BLaER1 treated with 17β-estradiol and CSF1 and Interleukin-3, amounts not matched to agents 10 nM and 100 nM (cell line): ENCODE measurements at regions not wholly inside any gene's neighbourhood (a gene's known extent, or its start where the extent isn't known, plus 50 kb on each side); places are given as distances from the start of the nearest gene placed in this dataset.

ENCODE experiments used
- H3K27ac ChIP-seq, 11 experiments: shearing (Covaris generic); formaldehyde crosslinking; 2 replicates each; pipeline ENCODE4 v1.8.1; 2022
- H3K27me3 ChIP-seq, 11 experiments: shearing (Covaris generic); formaldehyde crosslinking; 2 replicates each; pipeline ENCODE4 v1.8.1; 2022
- H3K36me3 ChIP-seq, 11 experiments: shearing (Covaris generic); formaldehyde crosslinking; 2 replicates each; pipeline ENCODE4 v1.8.1; 2022
- H3K4me1 ChIP-seq, 10 experiments: shearing (Covaris generic); formaldehyde crosslinking; 2 replicates each; pipeline ENCODE4 v1.8.1; 2022
- H3K4me2 ChIP-seq, 11 experiments: shearing (Covaris generic); formaldehyde crosslinking; 2 replicates each; pipeline ENCODE4 v1.8.1; 2022
- H3K4me3 ChIP-seq, 10 experiments: shearing (Covaris generic); formaldehyde crosslinking; 2 replicates each; pipeline ENCODE4 v1.8.1; 2022
- H3K9ac ChIP-seq, 11 experiments: shearing (Covaris generic); formaldehyde crosslinking; 2 replicates each; pipeline ENCODE4 v1.8.1; 2022
- H3K9me3 ChIP-seq, 11 experiments: shearing (Covaris generic); formaldehyde crosslinking; replicated peaks in 1 of 11; 2 replicates each; pipeline ENCODE4 v1.8.1; 2022
- H4K20me1 ChIP-seq, 11 experiments: shearing (Covaris generic); formaldehyde crosslinking; 2 replicates each; pipeline ENCODE4 v1.8.1; 2022
- Cebpa-rat ChIP-seq, 11 experiments: shearing (Covaris generic); IDR thresholded peaks; 2 replicates each; pipeline ENCODE4 v1.8.1; 2022

DNA sequence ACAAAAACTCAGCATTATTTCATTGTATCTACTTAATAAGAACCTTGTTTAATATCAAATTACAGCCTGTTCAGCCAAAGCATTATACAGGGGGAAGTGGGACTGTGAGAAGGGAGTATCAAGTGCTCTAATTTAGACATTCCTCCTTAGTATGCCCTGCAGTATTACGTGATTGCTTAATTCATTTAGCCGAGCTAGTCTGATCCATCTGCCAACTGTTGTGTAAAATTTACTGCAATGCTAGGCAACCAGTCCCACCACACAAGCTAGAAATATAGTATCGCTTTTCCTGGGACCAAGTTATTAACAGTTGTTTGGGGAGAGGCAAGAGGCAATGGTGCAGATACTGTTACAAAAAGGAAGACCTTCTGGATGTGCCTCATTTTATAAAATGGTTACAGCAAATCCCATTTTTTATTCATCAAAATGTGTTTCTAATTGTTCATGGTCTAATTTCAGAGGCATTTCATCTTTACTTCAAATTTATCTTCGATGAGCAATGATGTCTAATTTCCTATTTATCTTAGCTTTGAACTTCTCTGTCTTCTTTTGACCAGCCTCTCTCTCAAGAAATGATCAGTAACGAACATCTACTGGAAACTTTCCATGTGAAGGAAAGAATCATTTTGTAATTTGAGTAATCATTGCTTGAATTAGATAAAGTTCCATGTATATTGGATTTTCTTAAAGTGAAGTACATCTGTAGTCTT is 283.3 kb downstream of the DUSP10 start:
- H3K4me3 ChIP-seq = no peak overlapping the region
- H3K4me1 ChIP-seq = no peaks in the 10 kb centered on the region
- H4K20me1 ChIP-seq = no peaks in the 10 kb centered on the region
- no peaks in the 10 kb centered on the region for H3K9me3 ChIP-seq
- H3K36me3 ChIP-seq = no peaks in the 10 kb centered on the region
- H3K27ac ChIP-seq = no peak overlapping the region
- no peak overlapping the region for H3K9ac ChIP-seq
- no peak overlapping the region for H3K4me2 ChIP-seq
- no peaks in the 10 kb centered on the region for H3K27me3 ChIP-seq
- TF ChIP-seq Cebpa-rat (IDR thresholded peaks at IDR 0.05) = no peak

DNA sequence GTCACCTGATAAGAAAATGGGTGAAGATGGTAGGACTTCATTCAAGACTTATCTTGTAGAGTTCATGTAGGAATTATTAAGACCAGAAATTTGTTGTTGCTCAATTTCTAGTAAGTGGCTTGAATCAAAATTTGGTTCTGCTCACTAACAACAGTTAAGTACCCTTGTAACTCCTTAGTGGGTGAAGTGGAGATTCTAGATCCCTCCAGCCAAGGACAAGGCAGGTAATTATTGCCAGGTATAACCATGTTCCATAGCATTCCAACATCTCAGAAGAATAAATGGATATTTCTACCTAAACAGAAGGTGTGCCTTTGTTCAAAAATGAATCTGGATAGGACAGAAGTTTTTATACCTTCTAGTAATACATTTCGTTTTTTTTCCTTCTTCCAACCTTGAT is 282.3 kb downstream of the DUSP10 start:
- no peak overlapping the region for H3K9ac ChIP-seq
- no peaks in the 10 kb centered on the region for H4K20me1 ChIP-seq
- no peak overlapping the region for H3K27ac ChIP-seq
- H3K4me3 ChIP-seq = no peak overlapping the region
- no peak overlapping the region for H3K4me2 ChIP-seq
- H3K27me3 ChIP-seq = no peaks in the 10 kb centered on the region
- H3K9me3 ChIP-seq = no peaks in the 10 kb centered on the region
- H3K36me3 ChIP-seq = no peaks in the 10 kb centered on the region
- no peaks in the 10 kb centered on the region for H3K4me1 ChIP-seq
- no peak for TF ChIP-seq Cebpa-rat (IDR thresholded peaks at IDR 0.05)

DNA sequence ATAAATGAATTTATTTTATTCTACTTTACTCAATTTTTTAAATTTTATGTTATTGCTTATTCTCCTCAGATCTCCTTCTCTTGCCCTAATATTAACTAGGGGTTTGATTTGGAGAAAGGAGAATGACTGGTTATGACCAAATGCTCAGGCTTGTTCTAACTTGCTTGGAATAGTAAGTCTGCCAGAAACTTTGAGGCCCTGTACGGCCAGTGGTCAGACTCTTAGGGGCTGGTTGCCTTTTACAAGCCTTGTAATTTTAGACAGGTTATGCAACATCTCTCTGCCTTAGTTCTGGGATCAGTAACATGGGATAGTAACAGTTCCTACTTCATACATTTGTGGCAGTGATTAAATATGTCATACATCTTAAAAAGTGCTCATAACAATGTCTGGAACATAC is 279.5 kb downstream of the DUSP10 start:
- Histone ChIP-seq H3K9ac (no peak overlapping the region), H3K36me3 (no peaks in the 10 kb centered on the region), H3K4me3 (no peak overlapping the region), H3K27ac (no peak overlapping the region), H3K9me3 (peaks cover 0 to 4% (median 0%) of the 10 kb centered on the region in 11 experiments; a peak in 3 of 22 replicates), H4K20me1 (no peaks in the 10 kb centered on the region), H3K27me3 (no peaks in the 10 kb centered on the region), H3K4me2 (no peak overlapping the region), H3K4me1 (no peaks in the 10 kb centered on the region)
- TF ChIP-seq Cebpa-rat (IDR thresholded peaks at IDR 0.05) = no peak

DNA sequence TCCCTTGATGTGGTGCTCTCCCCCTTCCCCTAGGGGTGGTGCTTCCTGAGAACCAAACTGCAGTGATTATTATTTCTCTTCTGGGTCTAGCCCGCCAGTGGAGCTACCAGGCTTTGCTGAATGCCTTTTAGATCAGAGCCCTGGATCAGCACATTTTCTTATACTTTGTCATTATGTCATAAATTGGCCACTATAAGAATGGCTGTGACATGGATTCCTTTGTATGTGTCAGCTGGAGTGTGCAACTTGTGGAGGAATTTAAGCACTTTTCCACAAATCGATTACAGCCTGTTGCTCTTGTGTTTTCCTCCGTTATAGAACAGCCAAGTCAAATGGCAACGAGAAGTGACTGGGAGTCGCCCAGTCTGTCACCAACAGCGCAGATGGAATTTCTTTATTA is 273.3 kb downstream of the DUSP10 start:
- Histone ChIP-seq H3K9ac (no peak overlapping the region), H3K9me3 (peaks cover 0 to 19% (median 9%) of the 10 kb centered on the region in 11 experiments; a peak in 11 of 22 replicates), H3K4me3 (no peak overlapping the region), H3K4me1 (peaks cover 0 to 10% (median 0%) of the 10 kb centered on the region in 10 experiments; a peak in 5 of 20 replicates), H3K36me3 (no peaks in the 10 kb centered on the region), H3K27me3 (no peaks in the 10 kb centered on the region), H3K4me2 (no peak overlapping the region), H4K20me1 (no peaks in the 10 kb centered on the region), H3K27ac (no peak overlapping the region)
- no peak for TF ChIP-seq Cebpa-rat (IDR thresholded peaks at IDR 0.05)

DNA sequence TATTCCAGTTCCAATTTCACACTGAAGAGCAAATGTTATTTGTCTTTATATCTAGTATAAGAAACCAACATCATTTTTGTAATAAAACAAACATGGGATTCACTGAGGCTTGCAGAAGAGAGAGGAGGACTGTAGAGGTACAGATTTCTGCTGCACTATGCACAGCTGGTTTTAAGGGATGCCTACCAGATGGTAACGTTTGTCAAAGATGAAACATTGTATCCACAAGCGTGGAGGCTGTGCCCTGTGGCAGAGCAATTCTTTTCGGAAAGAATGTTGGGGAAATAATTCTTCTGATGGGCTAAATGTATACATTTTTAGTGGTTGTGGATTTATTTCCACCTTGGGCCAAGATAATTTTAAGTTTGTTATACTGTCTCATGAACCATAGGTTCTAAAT is 272.4 kb downstream of the DUSP10 start:
- no peak overlapping the region for H3K4me3 ChIP-seq
- no peak overlapping the region for H3K4me2 ChIP-seq
- H3K9me3 ChIP-seq = peaks cover 0 to 19% (median 9%) of the 10 kb centered on the region in 11 experiments; a peak in 11 of 22 replicates
- H3K4me1 ChIP-seq = peaks cover 0 to 10% (median 0%) of the 10 kb centered on the region in 10 experiments; a peak in 5 of 20 replicates
- H3K27me3 ChIP-seq = no peaks in the 10 kb centered on the region
- H3K27ac ChIP-seq = no peak overlapping the region
- TF ChIP-seq Cebpa-rat (IDR thresholded peaks at IDR 0.05) = no peak
- H3K36me3 ChIP-seq = no peaks in the 10 kb centered on the region
- no peaks in the 10 kb centered on the region for H4K20me1 ChIP-seq
- H3K9ac ChIP-seq = no peak overlapping the region

DNA sequence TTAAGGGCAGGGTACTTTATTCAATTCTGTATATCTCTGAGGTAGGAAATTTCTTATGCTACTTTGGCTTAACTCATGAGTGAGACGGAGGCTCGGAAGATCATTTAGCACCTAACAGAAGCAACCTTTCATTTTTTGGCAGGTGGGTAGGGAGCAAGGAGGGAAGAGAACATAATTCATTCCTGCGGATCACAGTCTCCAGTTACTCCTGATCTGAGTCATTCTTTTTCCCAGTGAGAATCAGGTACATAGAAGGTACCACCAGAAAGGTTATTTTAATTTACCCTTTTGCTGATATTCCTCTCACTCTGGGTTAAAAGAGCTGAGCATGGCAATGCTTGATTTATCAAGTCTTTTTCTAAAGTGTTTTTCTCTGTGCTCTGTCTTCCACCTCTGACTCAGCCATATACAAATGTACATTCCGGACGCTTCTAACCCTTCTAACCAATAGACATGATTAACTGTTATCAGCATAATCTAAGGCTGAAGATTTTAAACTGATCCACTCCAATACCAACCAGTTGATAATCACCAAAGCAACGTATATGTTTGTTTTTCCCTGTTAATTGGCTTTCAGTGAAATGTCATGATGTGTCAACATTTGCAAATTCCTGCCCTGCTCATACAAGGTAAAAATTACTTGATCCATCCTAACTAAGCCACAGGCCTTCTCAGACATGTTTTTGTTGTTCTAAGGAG is 271.7 kb downstream of the DUSP10 start:
- no peak overlapping the region for H3K4me2 ChIP-seq
- no peaks in the 10 kb centered on the region for H3K27me3 ChIP-seq
- no peak overlapping the region for H3K4me3 ChIP-seq
- H4K20me1 ChIP-seq = no peaks in the 10 kb centered on the region
- peaks cover 0 to 19% (median 9%) of the 10 kb centered on the region in 11 experiments; a peak in 11 of 22 replicates for H3K9me3 ChIP-seq
- H3K9ac ChIP-seq = no peak overlapping the region
- no peaks in the 10 kb centered on the region for H3K36me3 ChIP-seq
- H3K27ac ChIP-seq = no peak overlapping the region
- no peak for TF ChIP-seq Cebpa-rat (IDR thresholded peaks at IDR 0.05)
- H3K4me1 ChIP-seq = peaks cover 0 to 10% (median 0%) of the 10 kb centered on the region in 10 experiments; a peak in 5 of 20 replicates

DNA sequence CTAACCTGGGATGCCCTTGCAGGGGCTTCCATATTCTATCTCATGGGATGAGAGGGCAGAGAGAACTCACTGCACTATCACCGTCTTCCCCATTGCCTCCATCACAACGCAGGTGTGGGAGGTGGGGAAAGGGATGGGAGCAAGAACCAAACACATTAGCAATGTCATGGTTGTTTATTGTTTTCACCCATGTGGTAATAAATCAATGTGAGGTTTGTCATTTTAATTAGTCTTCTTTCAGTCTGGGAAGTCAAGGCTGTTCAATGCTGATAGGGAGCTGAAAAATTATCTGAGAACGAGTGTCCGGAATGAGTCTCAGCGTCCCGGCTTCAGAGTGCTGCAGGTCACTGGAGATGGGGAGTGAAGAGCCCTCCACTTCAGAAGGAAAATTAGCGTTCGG is 268.5 kb downstream of the DUSP10 start:
- Histone ChIP-seq H3K9ac (no peak overlapping the region), H3K4me1 (peaks cover 0 to 10% (median 0%) of the 10 kb centered on the region in 10 experiments; a peak in 5 of 20 replicates), H3K4me3 (no peak overlapping the region), H3K27ac (no peak overlapping the region), H3K36me3 (no peaks in the 10 kb centered on the region), H4K20me1 (no peaks in the 10 kb centered on the region), H3K9me3 (peaks cover 0 to 4% (median 2%) of the 10 kb centered on the region in 11 experiments; a peak in 10 of 22 replicates), H3K4me2 (peak overlapping the region in 4 of 11 experiments; percentile 14 to 42 (median 32); a peak in 5 of 22 replicates), H3K27me3 (no peaks in the 10 kb centered on the region)
- TF ChIP-seq Cebpa-rat (IDR thresholded peaks at IDR 0.05) = no peak

DNA sequence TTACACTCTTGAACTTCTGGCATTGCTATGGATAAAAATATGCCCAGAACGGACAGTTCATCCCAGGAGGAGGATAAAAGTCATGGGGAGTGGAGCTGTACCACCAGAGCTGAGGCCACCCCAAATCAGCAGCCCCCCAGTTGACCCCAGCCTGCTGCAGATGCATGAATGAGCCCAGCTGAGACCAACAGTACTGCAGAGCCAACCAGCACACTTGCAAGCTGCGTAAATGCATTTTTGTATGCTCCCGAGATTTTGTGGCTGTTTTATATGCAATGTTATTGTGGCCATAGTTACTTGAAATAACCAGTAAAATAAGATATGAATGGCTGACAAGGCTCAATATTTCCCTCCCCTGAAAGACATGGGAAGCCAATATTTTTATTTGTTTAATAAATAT is 264.6 kb downstream of the DUSP10 start:
- no peak overlapping the region for H3K27ac ChIP-seq
- H3K4me3 ChIP-seq = no peak overlapping the region
- no peak for TF ChIP-seq Cebpa-rat (IDR thresholded peaks at IDR 0.05)
- no peaks in the 10 kb centered on the region for H4K20me1 ChIP-seq
- H3K9ac ChIP-seq = no peak overlapping the region
- peaks cover 0 to 10% (median 0%) of the 10 kb centered on the region in 10 experiments; a peak in 5 of 20 replicates for H3K4me1 ChIP-seq
- no peak overlapping the region for H3K4me2 ChIP-seq
- H3K36me3 ChIP-seq = no peaks in the 10 kb centered on the region
- no peaks in the 10 kb centered on the region for H3K9me3 ChIP-seq
- no peaks in the 10 kb centered on the region for H3K27me3 ChIP-seq

DNA sequence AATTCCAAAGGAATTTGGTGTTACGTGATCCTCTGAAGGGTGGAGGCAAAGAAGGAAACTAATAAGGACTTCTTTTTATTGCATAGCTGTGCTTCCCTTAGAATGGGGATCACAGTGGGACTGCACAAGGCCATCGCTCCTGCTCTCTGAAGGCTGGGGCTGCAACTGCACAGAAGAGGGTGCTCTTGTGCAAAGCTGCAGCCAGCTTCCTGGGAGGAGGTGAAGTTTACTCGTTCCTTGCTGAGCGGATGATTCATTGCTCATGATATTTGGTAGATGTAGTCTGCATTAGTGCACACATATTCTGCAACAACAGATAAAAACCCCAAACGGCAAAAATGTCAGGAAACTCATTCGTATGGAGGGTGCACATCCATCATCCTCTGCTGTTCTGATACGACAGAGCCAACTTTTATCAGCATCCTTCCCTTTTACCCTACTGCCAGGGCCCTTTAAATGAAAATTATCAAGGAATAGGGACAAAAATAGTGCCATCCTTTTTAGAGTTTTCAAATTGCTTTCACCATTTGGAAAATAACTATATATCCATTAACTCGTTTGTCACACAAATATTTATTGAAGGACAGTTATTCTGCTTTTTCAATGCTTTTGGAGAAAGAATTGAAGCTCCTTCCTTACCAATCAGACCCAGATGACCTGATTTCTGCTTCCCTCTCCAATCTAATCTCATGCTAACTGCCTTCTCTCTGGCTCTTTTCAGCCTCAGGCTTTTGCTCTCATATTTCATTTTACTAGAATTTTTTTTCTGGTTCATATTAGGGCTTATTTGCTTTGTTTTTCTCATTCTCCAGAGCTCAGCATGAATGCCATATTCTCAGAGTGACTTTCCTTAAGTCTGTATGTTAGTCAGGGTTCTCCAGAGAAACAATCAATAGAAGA is 263.6 kb downstream of the DUSP10 start:
- no peak overlapping the region for H3K4me2 ChIP-seq
- H4K20me1 ChIP-seq = no peaks in the 10 kb centered on the region
- peaks cover 0 to 2% (median 0%) of the 10 kb centered on the region in 10 experiments; a peak in 5 of 20 replicates for H3K4me1 ChIP-seq
- no peak overlapping the region for H3K9ac ChIP-seq
- no peaks in the 10 kb centered on the region for H3K27me3 ChIP-seq
- no peaks in the 10 kb centered on the region for H3K9me3 ChIP-seq
- H3K27ac ChIP-seq = no peak overlapping the region
- no peak for TF ChIP-seq Cebpa-rat (IDR thresholded peaks at IDR 0.05)
- no peak overlapping the region for H3K4me3 ChIP-seq
- no peaks in the 10 kb centered on the region for H3K36me3 ChIP-seq
